ENCODE measurements at regions not wholly inside any gene's neighbourhood (a gene's known extent, or its start where the extent isn't known, plus 50 kb on each side); places are given as distances from the start of the nearest gene placed in this dataset.
A peak's percentile ranks its signal among the peaks of the same experiment; 100 is the strongest.

GRCh38 chr9:129507805-129508204, 113.1 kb downstream of the C9orf50 start:
- Histone ChIP-seq H3K23ac (ENCODE audit: insufficient read length) (no peak overlapping the region), H3K9ac (replicated peaks in 1 of 4; ENCODE audit: extremely low read depth in 1 of 4, low read depth in 3 of 4, low read length in 3 of 4) (no peak overlapping the region), H4K20me1 (replicated peaks in 1 of 2; ENCODE audit: control insufficient read depth in 1 of 2, insufficient read depth in 2 of 2, low read length in 2 of 2) (no peaks in the 10 kb centered on the region), H2BK120ac (replicated peaks; ENCODE audit: low read depth, low read length) (no peak overlapping the region), H3K27ac (ENCODE audit: low read depth, low read length) (no peak overlapping the region), H3K4me1 (replicated peaks in 1 of 4; ENCODE audit: control insufficient read depth in 3 of 4, insufficient read depth in 4 of 4, low read length in 3 of 4) (peaks cover 0 to 8% (median 3%) of the 10 kb centered on the region in 4 experiments; a peak in 4 of 7 replicates), H3K18ac (ENCODE audit: extremely low read depth, low read length) (no peak overlapping the region), H3K27me3 (replicated peaks in 1 of 4; ENCODE audit: control insufficient read depth in 3 of 4, extremely low read depth in 1 of 4, insufficient read depth in 3 of 4, low read length in 3 of 4) (no peaks in the 10 kb centered on the region), H3K79me2 (ENCODE audit: control insufficient read depth in 1 of 2, insufficient read depth in 2 of 2, low read length in 2 of 2) (no peaks in the 10 kb centered on the region), H2AK5ac (ENCODE audit: low read depth, low read length) (no peak overlapping the region), H3K4ac (replicated peaks; ENCODE audit: insufficient read length, low read depth, low read length) (no peak overlapping the region), H2BK5ac (ENCODE audit: low read depth, low read length) (no peak overlapping the region), H4K5ac (ENCODE audit: insufficient read length, low read depth, low read length) (no peak overlapping the region), H3K36me3 (ENCODE audit: control insufficient read depth in 2 of 4, insufficient read depth in 4 of 4, low read length in 3 of 4) (no peaks in the 10 kb centered on the region), H4K8ac (ENCODE audit: extremely low read depth, insufficient read depth, low read length) (no peak overlapping the region), H3K4me3 (ENCODE audit: extremely low read depth in 1 of 4, insufficient read depth in 2 of 4, low read depth in 3 of 4, low read length in 4 of 4) (no peak overlapping the region), H2BK20ac (ENCODE audit: low read length) (0 out of 2 replicates have a peak overlapping the region, but pooled peaks have one; percentile 72), H2AFZ (ENCODE audit: low read length) (no peak overlapping the region), H3K14ac (ENCODE audit: insufficient read length) (no peak overlapping the region), H3K23me2 (ENCODE audit: low read depth, low read length) (no peaks in the 10 kb centered on the region), H2BK12ac (ENCODE audit: low read depth, low read length) (0 out of 2 replicates have a peak overlapping the region, but pooled peaks have one; percentile 17), H2BK15ac (ENCODE audit: low read length) (no peak overlapping the region), H4K91ac (replicated peaks; ENCODE audit: insufficient read length, low read length) (no peak overlapping the region), H3K79me1 (ENCODE audit: low read depth, low read length) (no peaks in the 10 kb centered on the region), H3K56ac (replicated peaks; ENCODE audit: insufficient read length, low read depth, low read length) (no peak overlapping the region), H3K4me2 (ENCODE audit: insufficient read depth in 1 of 2, low read depth in 2 of 2, low read length in 2 of 2) (no peak overlapping the region), H3K9me3 (ENCODE audit: insufficient read depth in 2 of 2, low read depth in 1 of 2, low read length in 1 of 2) (peaks cover 0 to under 1% of the 10 kb centered on the region in 2 experiments; a peak in 1 of 4 replicates)
- ChIA-PET POLR2A (ENCODE audit: partially characterized antibody) (interaction anchor here (0.7 to 4.3 kb wide), 2 partner anchors 12 to 26 kb away, joined by 3 to 21 read pairs; no protein-coding TSS in a partner anchor), CTCF (ENCODE audit: partially characterized antibody) (interaction anchor here (0.7 to 1.2 kb wide), 3 partner anchors 11 to 333 kb away, joined by 3 to 4 read pairs (median 3); no protein-coding TSS in a partner anchor)
- WGBS, 2 experiments (ENCODE audit: extremely low coverage in 1 of 2, insufficient coverage in 1 of 2, insufficient read length in 1 of 2, insufficient replicate concordance in 2 of 2, low coverage in 1 of 2, low lambda C conversion rate in 2 of 2, missing lambda C conversion rate in 1 of 2) = 94% methylated on average over 5 of the region's 5 CpGs; no CpG with 5 or more reads in 1 of the 2 experiments
- no peak for FAIRE-seq
- TF ChIP-seq CHD2 (IDR thresholded peaks at IDR 0.05; ENCODE audit: low read length) = no peak
- no peak for TF ChIP-seq FOSL1 (IDR thresholded peaks at IDR 0.05; ENCODE audit: insufficient read depth, low read depth, low read length)
- no peak for TF ChIP-seq NRF1 (IDR thresholded peaks at IDR 0.05; ENCODE audit: low read depth, low read length)
- no peak for TF ChIP-seq TCF12 (IDR thresholded peaks at IDR 0.05; ENCODE audit: low read depth, low read length)
- TF ChIP-seq PHF8 (conservative IDR thresholded peaks at IDR 0.05; ENCODE audit: low read depth, low read length) = no peak
- no peak for TF ChIP-seq SRF (IDR thresholded peaks at IDR 0.05; ENCODE audit: low read depth, low read length)
- no peak for TF ChIP-seq YY1 (IDR thresholded peaks at IDR 0.05; ENCODE audit: low read depth, low read length)
- no peak for TF ChIP-seq CEBPB (IDR thresholded peaks at IDR 0.05; ENCODE audit: low read depth, low read length)
- TF ChIP-seq GABPA (IDR thresholded peaks at IDR 0.05; ENCODE audit: borderline replicate concordance, insufficient read depth, low read length) = no peak
- TF ChIP-seq SP2 (IDR thresholded peaks at IDR 0.05; ENCODE audit: low read length) = no peak
- TF ChIP-seq BACH1 (IDR thresholded peaks at IDR 0.05; ENCODE audit: low read length) = no peak
- DNase-seq (ENCODE audit: low read depth in 1 of 2, low spot score in 2 of 2) = no peak
